ENCODE measurements at regions not wholly inside any gene's neighbourhood (a gene's known extent, or its start where the extent isn't known, plus 50 kb on each side); places are given as distances from the start of the nearest gene placed in this dataset.

DNA sequence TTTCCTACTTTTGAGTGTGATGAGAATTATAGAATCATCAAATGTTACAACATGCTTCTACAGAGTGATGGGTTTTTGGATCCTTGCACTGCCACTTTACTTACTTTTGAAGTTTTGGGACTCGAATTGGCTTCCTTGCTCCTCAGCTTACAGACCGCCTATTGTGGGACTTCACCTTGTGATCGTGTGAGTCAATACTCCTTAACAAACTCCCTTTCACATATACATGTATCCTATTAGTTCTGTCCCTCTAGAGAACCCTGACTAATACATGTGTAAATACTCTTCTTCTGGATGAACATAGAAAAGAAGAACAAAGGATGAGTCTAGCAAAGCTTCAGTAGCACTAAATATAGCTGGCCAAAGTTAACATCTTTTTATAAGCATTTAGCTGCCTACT is 98.7 kb upstream of the PDE4D start:
- TF ChIP-seq, protein P1, sequence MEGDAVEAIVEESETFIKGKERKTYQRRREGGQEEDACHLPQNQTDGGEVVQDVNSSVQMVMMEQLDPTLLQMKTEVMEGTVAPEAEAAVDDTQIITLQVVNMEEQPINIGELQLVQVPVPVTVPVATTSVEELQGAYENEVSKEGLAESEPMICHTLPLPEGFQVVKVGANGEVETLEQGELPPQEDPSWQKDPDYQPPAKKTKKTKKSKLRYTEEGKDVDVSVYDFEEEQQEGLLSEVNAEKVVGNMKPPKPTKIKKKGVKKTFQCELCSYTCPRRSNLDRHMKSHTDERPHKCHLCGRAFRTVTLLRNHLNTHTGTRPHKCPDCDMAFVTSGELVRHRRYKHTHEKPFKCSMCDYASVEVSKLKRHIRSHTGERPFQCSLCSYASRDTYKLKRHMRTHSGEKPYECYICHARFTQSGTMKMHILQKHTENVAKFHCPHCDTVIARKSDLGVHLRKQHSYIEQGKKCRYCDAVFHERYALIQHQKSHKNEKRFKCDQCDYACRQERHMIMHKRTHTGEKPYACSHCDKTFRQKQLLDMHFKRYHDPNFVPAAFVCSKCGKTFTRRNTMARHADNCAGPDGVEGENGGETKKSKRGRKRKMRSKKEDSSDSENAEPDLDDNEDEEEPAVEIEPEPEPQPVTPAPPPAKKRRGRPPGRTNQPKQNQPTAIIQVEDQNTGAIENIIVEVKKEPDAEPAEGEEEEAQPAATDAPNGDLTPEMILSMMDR (IDR thresholded peaks at IDR 0.05): no peak
- no peak for TF ChIP-seq POLR2A (IDR thresholded peaks at IDR 0.05)
